Calu3 (cell line): ENCODE measurements at regions not wholly inside any gene's neighbourhood (a gene's known extent, or its start where the extent isn't known, plus 50 kb on each side); places are given as distances from the start of the nearest gene placed in this dataset.

Source experiments
- BruUV-seq: library from RNA; stranded (reverse); fragments of 400-500 nt; replicated peaks from 2 replicates; lab custom pipeline; 2021; lab: Mats Ljungman, UMichigan
- CTCF ChIA-PET: fragments of 300-600 bp; sonication (Branson Sonifier 250); formaldehyde crosslinking; loops from one replicate; lab custom pipeline; 2022; ENCODE audit warnings: antibody characterized with exemption; lab: Charles Lee
- DNase-seq: peaks from one replicate; pipeline ENCODE4 v3.0.0; 2022
- H3K27ac Mint-ChIP-seq: one replicate; pipeline ENCODE4 v1.8.0; 2022; ENCODE audit warnings: mixed read lengths; ENCODE audit not compliant: unreplicated experiment
- H3K27me3 Mint-ChIP-seq: one replicate; pipeline ENCODE4 v1.8.0; 2022; ENCODE audit warnings: mixed read lengths; ENCODE audit not compliant: unreplicated experiment
- H3K36me3 Mint-ChIP-seq: one replicate; pipeline ENCODE4 v1.8.0; 2022; ENCODE audit warnings: mild to moderate bottlenecking, moderate library complexity, mixed read lengths; ENCODE audit not compliant: insufficient read depth, unreplicated experiment
- H3K4me1 Mint-ChIP-seq: one replicate; pipeline ENCODE4 v1.8.0; 2022; ENCODE audit warnings: mild to moderate bottlenecking, low read depth, mixed read lengths; ENCODE audit not compliant: unreplicated experiment
- H3K4me3 Mint-ChIP-seq: one replicate; pipeline ENCODE4 v1.8.0; 2022; ENCODE audit warnings: mild to moderate bottlenecking, low read depth, moderate library complexity, mixed read lengths; ENCODE audit not compliant: unreplicated experiment
- H3K9me3 Mint-ChIP-seq: one replicate; pipeline ENCODE4 v1.8.0; 2022; ENCODE audit warnings: low read depth, mixed read lengths; ENCODE audit not compliant: unreplicated experiment
- CTCF ChIP-seq: fragments of 200-600 bp; IDR thresholded peaks from one replicate; pipeline ENCODE4 v1.8.0; 2022; ENCODE audit warnings: antibody characterized with exemption; ENCODE audit not compliant: unreplicated experiment
- intact Hi-C: fragments of 100-400 bp; cut with micrococcal nuclease; formaldehyde crosslinking; loops from one replicate; pipeline ENCODE4 v1.10.0; 2022; ENCODE audit not compliant: unreplicated experiment

GRCh38 chr14:106813477-106813823 is 1287.1 kb downstream of the TMEM121 start:
- H3K27ac Mint-ChIP-seq = no peak overlapping the region
- peaks cover 19% of the 10 kb centered on the region for H3K27me3 Mint-ChIP-seq
- BruUV-seq = no TSS peak
- H3K9me3 Mint-ChIP-seq = no peaks in the 10 kb centered on the region
- H3K4me3 Mint-ChIP-seq = no peak overlapping the region
- TF ChIP-seq CTCF = no peak
- intact Hi-C loops = no loop called here
- H3K4me1 Mint-ChIP-seq = no peaks in the 10 kb centered on the region
- CTCF ChIA-PET = no interaction called here
- no peaks in the 10 kb centered on the region for H3K36me3 Mint-ChIP-seq
- DNase-seq = no peak

- Mint-ChIP-seq H3K4me3 (no peak overlapping the region), H3K27ac (no peak overlapping the region), H3K27me3 (peaks cover 7% of the 10 kb centered on the region), H3K9me3 (no peaks in the 10 kb centered on the region), H3K36me3 (no peaks in the 10 kb centered on the region), H3K4me1 (no peaks in the 10 kb centered on the region)
- no TSS peak for BruUV-seq
- TF ChIP-seq CTCF = no peak
- no peak for DNase-seq
- CTCF ChIA-PET = no interaction called here
- intact Hi-C loops = no loop called here
Observed at GRCh38 chr14:106820119-106820518, 1293.7 kb downstream of the TMEM121 start.

GRCh38 chr14:106821119-106821518 is 1294.7 kb downstream of the TMEM121 start:
- no peak overlapping the region for H3K4me3 Mint-ChIP-seq
- H3K9me3 Mint-ChIP-seq = no peaks in the 10 kb centered on the region
- no TSS peak for BruUV-seq
- CTCF ChIA-PET = no interaction called here
- TF ChIP-seq CTCF = no peak
- H3K36me3 Mint-ChIP-seq = no peaks in the 10 kb centered on the region
- no peaks in the 10 kb centered on the region for H3K4me1 Mint-ChIP-seq
- DNase-seq = no peak
- no peaks in the 10 kb centered on the region for H3K27me3 Mint-ChIP-seq
- no peak overlapping the region for H3K27ac Mint-ChIP-seq
- intact Hi-C loops = no loop called here

GRCh38 chr14:106822905-106823304 is 1296.5 kb downstream of the TMEM121 start:
- intact Hi-C loops = no loop called here
- CTCF ChIA-PET = no interaction called here
- H3K4me3 Mint-ChIP-seq = no peak overlapping the region
- no peak overlapping the region for H3K27ac Mint-ChIP-seq
- no peak for TF ChIP-seq CTCF
- no peaks in the 10 kb centered on the region for H3K27me3 Mint-ChIP-seq
- no peaks in the 10 kb centered on the region for H3K9me3 Mint-ChIP-seq
- no TSS peak for BruUV-seq
- peaks cover 8% of the 10 kb centered on the region for H3K4me1 Mint-ChIP-seq
- no peak for DNase-seq
- no peaks in the 10 kb centered on the region for H3K36me3 Mint-ChIP-seq
